HEK293 (cell line): ENCODE measurements at regions not wholly inside any gene's neighbourhood (a gene's known extent, or its start where the extent isn't known, plus 50 kb on each side); places are given as distances from the start of the nearest gene placed in this dataset.

ENCODE experiments used
- CTCF ChIA-PET: fragments of 350-600 bp; formaldehyde crosslinking; extraction: SDS; loops from one replicate; lab custom pipeline; 2021; ENCODE audit warnings: antibody characterized with exemption; lab: Yijun Ruan, JAX
- POLR2A ChIA-PET: fragments of 300-600 bp; formaldehyde crosslinking; extraction: SDS; loops from one replicate; lab custom pipeline; 2020; ENCODE audit warnings: antibody characterized with exemption, inconsistent platforms; lab: Yijun Ruan, JAX
- H3K27ac ChIP-seq: fragments of 200-500 bp; sonication (Bioruptor generic); 2 replicates; pipeline ENCODE4 v1.5.1; 2014; ENCODE audit warnings: low read depth, low read length, control low read depth, inconsistent platforms; ENCODE audit errors: extremely low read depth
- H3K36me3 ChIP-seq, 2 experiments: fragments of 200-500 bp in 1 of 2; sonication (Bioruptor generic) in 1 of 2; 1 replicate in 1 of 2; 2 replicates in 1 of 2; pipeline ENCODE4 v1.5.1; 2014 to 2017; ENCODE audit warnings: inconsistent platforms in 2 of 2, low read length in 2 of 2; ENCODE audit not compliant: control insufficient read depth in 2 of 2, insufficient read depth in 1 of 2
- H3K4me1 ChIP-seq: fragments of 200-500 bp; sonication (Bioruptor generic); 2 replicates; pipeline ENCODE4 v1.5.1; 2014; ENCODE audit warnings: mild to moderate bottlenecking, low read length, inconsistent platforms; ENCODE audit not compliant: control insufficient read depth, insufficient read depth
- H3K4me3 ChIP-seq: 2 replicates; pipeline ENCODE4 v1.5.1; 2011; ENCODE audit warnings: low read depth, mild to moderate bottlenecking, control low read depth, low read length, moderate library complexity
- H3K9me3 ChIP-seq: fragments of 200-500 bp; sonication (Bioruptor generic); 2 replicates; pipeline ENCODE4 v1.5.1; 2014; ENCODE audit warnings: low read depth, low read length, inconsistent platforms; ENCODE audit not compliant: control insufficient read depth, insufficient read depth
- ATF2 ChIP-seq: fragments of 450-650 bp; formaldehyde crosslinking; IDR thresholded peaks from 2 replicates; pipeline ENCODE4 v1.5.1; 2016; ENCODE audit warnings: missing biosample characterization, missing genetic modification characterization, low read depth
- IKZF3 ChIP-seq: fragments of 450-650 bp; IDR thresholded peaks from 2 replicates; pipeline ENCODE4 v1.5.0; 2018; ENCODE audit warnings: missing biosample characterization, mild to moderate bottlenecking, missing genetic modification characterization, moderate library complexity
- MYNN ChIP-seq: fragments of 450-650 bp; formaldehyde crosslinking; IDR thresholded peaks from 2 replicates; pipeline ENCODE4 v1.5.1; 2016; ENCODE audit warnings: missing biosample characterization, missing genetic modification characterization, borderline replicate concordance
- MZF1 ChIP-seq: fragments of 450-650 bp; formaldehyde crosslinking; IDR thresholded peaks from 2 replicates; pipeline ENCODE4 v1.5.1; 2017; ENCODE audit warnings: missing biosample characterization, missing genetic modification characterization, borderline replicate concordance
- OSR2 ChIP-seq: fragments of 450-650 bp; formaldehyde crosslinking; IDR thresholded peaks from 2 replicates; pipeline ENCODE4 v1.5.1; 2016; ENCODE audit warnings: missing biosample characterization, missing genetic modification characterization
- PRDM6 ChIP-seq: fragments of 450-650 bp; formaldehyde crosslinking; IDR thresholded peaks from 2 replicates; pipeline ENCODE4 v1.5.1; 2017; ENCODE audit warnings: missing biosample characterization, missing genetic modification characterization
- SP3 ChIP-seq: fragments of 450-650 bp; formaldehyde crosslinking; IDR thresholded peaks from 2 replicates; pipeline ENCODE4 v1.5.1; 2016; ENCODE audit warnings: missing biosample characterization, missing genetic modification characterization
- TRIM28 ChIP-seq: IDR thresholded peaks from 2 replicates; pipeline ENCODE4 v1.6.1; 2011; ENCODE audit warnings: low read length, control low read depth, borderline replicate concordance
- TSHZ1 ChIP-seq: fragments of 450-650 bp; formaldehyde crosslinking; IDR thresholded peaks from 2 replicates; pipeline ENCODE4 v1.5.1; 2016; ENCODE audit warnings: missing biosample characterization, missing genetic modification characterization, borderline replicate concordance
- ZBTB17 ChIP-seq: fragments of 450-650 bp; formaldehyde crosslinking; IDR thresholded peaks from 2 replicates; pipeline ENCODE4 v1.5.1; 2016; ENCODE audit warnings: missing biosample characterization, missing genetic modification characterization
- ZBTB49 ChIP-seq: fragments of 450-650 bp; formaldehyde crosslinking; IDR thresholded peaks from 2 replicates; pipeline ENCODE4 v1.5.1; 2016; ENCODE audit warnings: missing biosample characterization, missing genetic modification characterization, low read depth
- ZBTB7A ChIP-seq: fragments of 450-650 bp; formaldehyde crosslinking; IDR thresholded peaks from 2 replicates; pipeline ENCODE4 v1.5.1; 2016; ENCODE audit warnings: low read depth, missing biosample characterization, missing genetic modification characterization
- ZFHX2 ChIP-seq: fragments of 450-650 bp; formaldehyde crosslinking; conservative IDR thresholded peaks from 2 replicates; pipeline ENCODE4 v1.5.1; 2016; ENCODE audit warnings: missing biosample characterization, missing genetic modification characterization
- ZNF10 ChIP-seq: fragments of 450-650 bp; formaldehyde crosslinking; IDR thresholded peaks from 2 replicates; pipeline ENCODE4 v1.5.1; 2017; ENCODE audit warnings: missing biosample characterization, missing genetic modification characterization
- ZNF121 ChIP-seq: fragments of 450-650 bp; formaldehyde crosslinking; IDR thresholded peaks from 2 replicates; pipeline ENCODE4 v1.5.1; 2016; ENCODE audit warnings: missing biosample characterization, missing genetic modification characterization
- ZNF394 ChIP-seq: fragments of 450-650 bp; formaldehyde crosslinking; IDR thresholded peaks from 2 replicates; pipeline ENCODE4 v1.5.1; 2016; ENCODE audit warnings: missing biosample characterization, missing genetic modification characterization, mild to moderate bottlenecking, moderate library complexity, borderline replicate concordance
- ZNF549 ChIP-seq: fragments of 450-650 bp; IDR thresholded peaks from 2 replicates; pipeline ENCODE4 v1.5.1; 2018; ENCODE audit warnings: missing biosample characterization, missing genetic modification characterization, mild to moderate bottlenecking, inconsistent platforms, moderate library complexity
- ZNF610 ChIP-seq: fragments of 450-650 bp; formaldehyde crosslinking; IDR thresholded peaks from 2 replicates; pipeline ENCODE4 v1.5.1; 2016; ENCODE audit warnings: missing biosample characterization, missing genetic modification characterization, borderline replicate concordance
- ZNF704 ChIP-seq: fragments of 450-650 bp; formaldehyde crosslinking; IDR thresholded peaks from 2 replicates; pipeline ENCODE4 v1.5.1; 2016; ENCODE audit warnings: missing biosample characterization, missing genetic modification characterization
- ZNF837 ChIP-seq: fragments of 450-650 bp; formaldehyde crosslinking; IDR thresholded peaks from 2 replicates; pipeline ENCODE4 v1.5.1; 2016; ENCODE audit warnings: missing biosample characterization, missing genetic modification characterization
- ZNF843 ChIP-seq: fragments of 450-650 bp; formaldehyde crosslinking; IDR thresholded peaks from 2 replicates; pipeline ENCODE4 v1.5.1; 2016; ENCODE audit warnings: missing biosample characterization, missing genetic modification characterization

- TF ChIP-seq ZNF843 (tag by site-specific recombination), result no peak
- TF ChIP-seq, all 188 proteins: peak for 0
Measured at GRCh38 chr18:77376733-77377094, 127.1 kb downstream of the GALR1 start (continued).

GRCh38 chr18:77377813-77378212, 128.2 kb downstream of the GALR1 start:
- no peak overlapping the region for H3K4me3 ChIP-seq
- CTCF ChIA-PET, result no interaction called here

More at GRCh38 chr18:77377813-77378212, 128.2 kb downstream of the GALR1 start:
- H3K4me1 ChIP-seq, result no peaks in the 10 kb centered on the region
- H3K36me3 ChIP-seq, result no peaks in the 10 kb centered on the region
- POLR2A ChIA-PET, result no interaction called here
- no peak overlapping the region for H3K27ac ChIP-seq
- H3K9me3 ChIP-seq, result no peaks in the 10 kb centered on the region
- TF ChIP-seq ZNF704 (tag by site-specific recombination) (no peak), IKZF3 (no peak), PRDM6 (tag by site-specific recombination) (no peak), ZFHX2 (tag by site-specific recombination) (no peak), ZNF394 (no peak), TRIM28 (no peak), ZNF10 (tag by site-specific recombination) (no peak), ZBTB7A (tag by site-specific recombination) (no peak), ZNF610 (tag by site-specific recombination) (no peak), TSHZ1 (tag by site-specific recombination) (no peak), MZF1 (no peak), ZNF121 (tag by site-specific recombination) (no peak), OSR2 (tag by site-specific recombination) (no peak), MYNN (no peak), SP3 (tag by site-specific recombination) (no peak), ATF2 (no peak), ZNF549 (tag by site-specific recombination) (no peak), ZBTB17 (no peak), ZBTB49 (tag by site-specific recombination) (no peak), ZNF837 (tag by site-specific recombination) (no peak)
